Esophagus (tissue), 2 donors: ENCODE measurements at regions not wholly inside any gene's neighbourhood (a gene's known extent, or its start where the extent isn't known, plus 50 kb on each side); places are given as distances from the start of the nearest gene placed in this dataset.
"Not testable (repeated sequence)": the region's sequence is repeated elsewhere in the genome, so short reads cannot be mapped to it uniquely, and the experiment has no call there.

ENCODE experiments used
- H3K27ac ChIP-seq, 2 donors: one replicate each; pipeline ENCODE4 v1.5.1; 2013; ENCODE audit warnings: low read depth in 2 of 2, mild to moderate bottlenecking in 2 of 2, inconsistent platforms in 1 of 2, low read length in 1 of 2, moderate library complexity in 1 of 2
- H3K27me3 ChIP-seq, 2 donors: one replicate each; pipeline ENCODE4 v1.6.1; 2013; ENCODE audit warnings: low read length in 2 of 2, control low read depth in 1 of 2, mild to moderate bottlenecking in 1 of 2; ENCODE audit not compliant: insufficient read depth in 2 of 2, control insufficient read depth in 1 of 2
- H3K36me3 ChIP-seq, 2 donors: one replicate each; pipeline ENCODE4 v1.6.1; 2013; ENCODE audit warnings: low read length in 1 of 2; ENCODE audit not compliant: control insufficient read depth in 2 of 2, insufficient read depth in 2 of 2
- H3K4me1 ChIP-seq, 2 donors: one replicate each; pipeline ENCODE4 v1.6.1; 2013; ENCODE audit warnings: low read length in 1 of 2; ENCODE audit not compliant: control insufficient read depth in 2 of 2, insufficient read depth in 2 of 2
- H3K4me3 ChIP-seq, 2 donors: one replicate each; pipeline ENCODE4 v1.5.1; 2013; ENCODE audit warnings: low read length in 2 of 2, mild to moderate bottlenecking in 2 of 2, low read depth in 1 of 2, moderate library complexity in 1 of 2
- H3K9me3 ChIP-seq, 2 donors: one replicate each; pipeline ENCODE4 v1.6.1; 2013; ENCODE audit warnings: mild to moderate bottlenecking in 2 of 2, low read depth in 1 of 2, low read length in 1 of 2, moderate library complexity in 1 of 2; ENCODE audit not compliant: control insufficient read depth in 2 of 2, insufficient read depth in 1 of 2
- WGBS, 2 donors: extraction: QIAGEN DNeasy Blood & Tissue Kit; methylation state at CpG; one replicate each; pipeline ENCODE4 v1.1.7; 2013; 5-methylcytosine and 5-hydroxymethylcytosine counted together
- donor health status: healthy with polysubstance abuse.
- donor health status: Bipolar disorder and iron deficiency.

GRCh38 chr17:12239021-12239420, 218.3 kb downstream of the MAP2K4 start:
- not testable (repeated sequence) for H3K9me3 ChIP-seq, H3K27me3 ChIP-seq, H3K4me3 ChIP-seq, H3K36me3 ChIP-seq, H3K4me1 ChIP-seq, H3K27ac ChIP-seq
- WGBS, 2 donors, result 92 to 93% methylated on average over 5 of the region's 5 CpGs

GRCh38 chr17:12242345-12242954, 221.8 kb downstream of the MAP2K4 start:
- no peaks in the 10 kb centered on the region for H3K36me3 ChIP-seq
- 55 to 62% methylated on average over 9 of the region's 9 CpGs for WGBS, 2 donors

GRCh38 chr17:12247761-12248160, 227.1 kb downstream of the MAP2K4 start:
- Histone ChIP-seq H3K27ac (no peak overlapping the region), H3K4me1 (no peaks in the 10 kb centered on the region), H3K4me3 (no peak overlapping the region), H3K27me3 (no peaks in the 10 kb centered on the region), H3K36me3 (no peaks in the 10 kb centered on the region), H3K9me3 (no peaks in the 10 kb centered on the region)
- 63 to 69% methylated on average over 2 of the region's 2 CpGs for WGBS, 2 donors

More at GRCh38 chr17:12242345-12242954, 221.8 kb downstream of the MAP2K4 start:
- Histone ChIP-seq H3K4me1 (no peaks in the 10 kb centered on the region), H3K4me3 (no peak overlapping the region), H3K27me3 (no peaks in the 10 kb centered on the region), H3K27ac (no peak overlapping the region), H3K9me3 (no peaks in the 10 kb centered on the region)

GRCh38 chr17:12250973-12251372, 230.3 kb downstream of the MAP2K4 start:
- WGBS, 2 donors, result 88 to 94% methylated on average over 4 of the region's 4 CpGs

GRCh38 chr17:12252462-12252861, 231.8 kb downstream of the MAP2K4 start:
- no peaks in the 10 kb centered on the region for H3K4me1 ChIP-seq
- H3K27me3 ChIP-seq, result no peaks in the 10 kb centered on the region
- no peak overlapping the region for H3K27ac ChIP-seq
- H3K9me3 ChIP-seq, result no peaks in the 10 kb centered on the region
- H3K36me3 ChIP-seq, result no peaks in the 10 kb centered on the region
- H3K4me3 ChIP-seq, result no peak overlapping the region
- 52 to 56% methylated on average over 6 of the region's 6 CpGs for WGBS, 2 donors

More at GRCh38 chr17:12250973-12251372, 230.3 kb downstream of the MAP2K4 start:
- H3K27me3 ChIP-seq, result no peaks in the 10 kb centered on the region
- no peak overlapping the region for H3K4me3 ChIP-seq
- no peaks in the 10 kb centered on the region for H3K9me3 ChIP-seq
- H3K36me3 ChIP-seq, result no peaks in the 10 kb centered on the region
- H3K4me1 ChIP-seq, result no peaks in the 10 kb centered on the region
- H3K27ac ChIP-seq, result no peak overlapping the region

GRCh38 chr17:12254460-12254859, 233.8 kb downstream of the MAP2K4 start:
- Histone ChIP-seq H3K9me3 (no peaks in the 10 kb centered on the region), H3K27ac (no peak overlapping the region), H3K4me1 (no peaks in the 10 kb centered on the region), H3K4me3 (no peak overlapping the region), H3K27me3 (no peaks in the 10 kb centered on the region), H3K36me3 (no peaks in the 10 kb centered on the region)
- WGBS, 2 donors, result 87 to 91% methylated on average over 9 of the region's 9 CpGs

GRCh38 chr17:12256380-12256995, 235.8 kb downstream of the MAP2K4 start:
- Histone ChIP-seq H3K27ac (no peak overlapping the region), H3K36me3 (no peaks in the 10 kb centered on the region), H3K27me3 (no peaks in the 10 kb centered on the region), H3K4me1 (no peaks in the 10 kb centered on the region), H3K4me3 (no peak overlapping the region), H3K9me3 (no peaks in the 10 kb centered on the region)
- WGBS, 2 donors, result 17 to 21% methylated on average over 4 of the region's 4 CpGs

- Histone ChIP-seq H3K4me1 (no peaks in the 10 kb centered on the region), H3K36me3 (no peaks in the 10 kb centered on the region), H3K27me3 (no peaks in the 10 kb centered on the region), H3K27ac (no peak overlapping the region), H3K9me3 (no peaks in the 10 kb centered on the region), H3K4me3 (no peak overlapping the region)
- 42 to 43% methylated on average over 5 of the region's 5 CpGs for WGBS, 2 donors
Measured at GRCh38 chr17:12257176-12257575, 236.5 kb downstream of the MAP2K4 start.

GRCh38 chr17:12261354-12261753, 240.7 kb downstream of the MAP2K4 start:
- no peaks in the 10 kb centered on the region for H3K27me3 ChIP-seq
- WGBS, 2 donors, result 91% methylated on average over 10 of the region's 10 CpGs

GRCh38 chr17:12269751-12270150, 249.1 kb downstream of the MAP2K4 start:
- no peak overlapping the region for H3K4me3 ChIP-seq
- H3K9me3 ChIP-seq, result no peaks in the 10 kb centered on the region
- no peaks in the 10 kb centered on the region for H3K36me3 ChIP-seq
- no peaks in the 10 kb centered on the region for H3K27me3 ChIP-seq
- 70 to 75% methylated on average over 6 of the region's 6 CpGs for WGBS, 2 donors
- H3K4me1 ChIP-seq, result peaks cover 0 to 2% of the 10 kb centered on the region in 2 donors
- H3K27ac ChIP-seq, result no peak overlapping the region

More at GRCh38 chr17:12261354-12261753, 240.7 kb downstream of the MAP2K4 start:
- H3K36me3 ChIP-seq, result no peaks in the 10 kb centered on the region
- H3K9me3 ChIP-seq, result no peaks in the 10 kb centered on the region
- H3K4me1 ChIP-seq, result no peaks in the 10 kb centered on the region
- no peak overlapping the region for H3K4me3 ChIP-seq
- H3K27ac ChIP-seq, result no peak overlapping the region
